Esophagus squamous epithelium (tissue), 4 donors: ENCODE measurements at regions not wholly inside any gene's neighbourhood (a gene's known extent, or its start where the extent isn't known, plus 50 kb on each side); places are given as distances from the start of the nearest gene placed in this dataset.
"Not testable (repeated sequence)": the region's sequence is repeated elsewhere in the genome, so short reads cannot be mapped to it uniquely, and the experiment has no call there.

Experiments used
- POLR2A ChIP-seq, 4 donors: fragments of 450-650 bp; IDR thresholded peaks; one replicate each; pipeline ENCODE4 v1.6.1; 2017; ENCODE audit warnings: antibody characterized with exemption in 4 of 4, mild to moderate bottlenecking in 4 of 4, moderate library complexity in 3 of 4
- TF ChIP-seq, protein P1 (sequence below), 6 experiments: fragments of 450-650 bp in 4 of 6; fragments of 200-600 bp in 2 of 6; sonication (generic) in 2 of 6; IDR thresholded peaks; one replicate each; pipeline ENCODE4 v1.5.1; 2016 to 2019; ENCODE audit warnings: antibody characterized with exemption in 6 of 6, mild to moderate bottlenecking in 4 of 6, moderate library complexity in 4 of 6

DNA sequence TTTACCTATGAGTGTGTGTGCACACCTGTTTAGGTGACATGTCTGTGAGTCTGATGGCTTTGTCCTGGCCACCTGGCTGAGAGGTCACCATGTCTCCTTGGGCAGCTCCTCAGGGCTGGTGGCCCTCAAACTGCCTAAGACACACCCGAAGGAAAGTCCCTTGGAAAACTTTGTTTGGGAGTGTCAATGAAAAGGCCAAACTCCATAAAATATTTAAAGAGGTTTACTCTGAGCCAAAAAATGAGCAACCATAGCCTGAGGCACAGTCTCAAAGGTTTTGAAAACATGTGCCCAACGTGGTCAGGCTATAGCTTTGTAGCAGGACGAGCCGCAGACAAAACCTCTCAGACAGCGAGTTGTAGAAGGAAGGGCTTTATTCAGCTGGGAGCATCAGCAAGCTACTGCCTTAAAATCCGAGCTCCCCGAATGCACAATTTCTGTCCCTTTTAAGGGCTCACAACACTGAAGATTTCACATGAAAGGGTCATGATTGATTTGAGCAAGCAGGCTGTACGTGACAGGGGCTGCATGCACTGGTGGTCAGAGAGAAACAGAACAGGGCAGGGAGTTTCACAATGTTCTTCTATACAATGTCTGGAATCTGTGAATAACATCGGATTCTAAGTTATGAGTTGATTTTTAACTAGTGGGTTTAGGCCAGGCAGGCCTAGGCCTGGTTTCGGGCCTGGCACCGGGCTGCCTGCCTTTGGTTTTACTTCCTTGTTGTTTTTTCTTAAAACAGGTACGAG lies 58.4 kb upstream of the RCBTB2 start:
- TF ChIP-seq, protein P1, sequence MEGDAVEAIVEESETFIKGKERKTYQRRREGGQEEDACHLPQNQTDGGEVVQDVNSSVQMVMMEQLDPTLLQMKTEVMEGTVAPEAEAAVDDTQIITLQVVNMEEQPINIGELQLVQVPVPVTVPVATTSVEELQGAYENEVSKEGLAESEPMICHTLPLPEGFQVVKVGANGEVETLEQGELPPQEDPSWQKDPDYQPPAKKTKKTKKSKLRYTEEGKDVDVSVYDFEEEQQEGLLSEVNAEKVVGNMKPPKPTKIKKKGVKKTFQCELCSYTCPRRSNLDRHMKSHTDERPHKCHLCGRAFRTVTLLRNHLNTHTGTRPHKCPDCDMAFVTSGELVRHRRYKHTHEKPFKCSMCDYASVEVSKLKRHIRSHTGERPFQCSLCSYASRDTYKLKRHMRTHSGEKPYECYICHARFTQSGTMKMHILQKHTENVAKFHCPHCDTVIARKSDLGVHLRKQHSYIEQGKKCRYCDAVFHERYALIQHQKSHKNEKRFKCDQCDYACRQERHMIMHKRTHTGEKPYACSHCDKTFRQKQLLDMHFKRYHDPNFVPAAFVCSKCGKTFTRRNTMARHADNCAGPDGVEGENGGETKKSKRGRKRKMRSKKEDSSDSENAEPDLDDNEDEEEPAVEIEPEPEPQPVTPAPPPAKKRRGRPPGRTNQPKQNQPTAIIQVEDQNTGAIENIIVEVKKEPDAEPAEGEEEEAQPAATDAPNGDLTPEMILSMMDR (IDR thresholded peaks at IDR 0.05) = not testable (repeated sequence)
- TF ChIP-seq POLR2A (IDR thresholded peaks at IDR 0.05) = not testable (repeated sequence)
